ENCODE measurements at regions not wholly inside any gene's neighbourhood (a gene's known extent, or its start where the extent isn't known, plus 50 kb on each side); places are given as distances from the start of the nearest gene placed in this dataset.

- DNase-seq (ENCODE audit: insufficient read length, low spot score) (no peak), FAIRE-seq (no peak)
- no peak for TF ChIP-seq CTCF (IDR thresholded peaks at IDR 0.05; ENCODE audit: insufficient read depth, missing control alignments)
Observed at GRCh38 chr22:48251629-48252028, 1489.2 kb downstream of the TBC1D22A start.

GRCh38 chr22:48250937-48251530 lies 1488.6 kb downstream of the TBC1D22A start:
- FAIRE-seq (no peak), DNase-seq (ENCODE audit: insufficient read length, low spot score) (no peak)
- no peak for TF ChIP-seq CTCF (IDR thresholded peaks at IDR 0.05; ENCODE audit: insufficient read depth, missing control alignments)

GRCh38 chr22:48250286-48250895 lies 1487.9 kb downstream of the TBC1D22A start:
- no peak for TF ChIP-seq CTCF (IDR thresholded peaks at IDR 0.05; ENCODE audit: insufficient read depth, missing control alignments)
- DNase-seq (ENCODE audit: insufficient read length, low spot score) = no peak
- no peak for FAIRE-seq

GRCh38 chr22:48249713-48250268 lies 1487.3 kb downstream of the TBC1D22A start:
- FAIRE-seq (no peak), DNase-seq (ENCODE audit: insufficient read length, low spot score) (no peak)
- no peak for TF ChIP-seq CTCF (IDR thresholded peaks at IDR 0.05; ENCODE audit: insufficient read depth, missing control alignments)

- TF ChIP-seq CTCF (IDR thresholded peaks at IDR 0.05; ENCODE audit: insufficient read depth, missing control alignments) = no peak
- FAIRE-seq = no peak
- no peak for DNase-seq (ENCODE audit: insufficient read length, low spot score)
Observed at GRCh38 chr22:48248901-48249455, 1486.5 kb downstream of the TBC1D22A start.

GRCh38 chr22:48247829-48248228 lies 1485.4 kb downstream of the TBC1D22A start:
- DNase-seq (ENCODE audit: insufficient read length, low spot score) = no peak
- TF ChIP-seq CTCF (IDR thresholded peaks at IDR 0.05; ENCODE audit: insufficient read depth, missing control alignments) = no peak
- no peak for FAIRE-seq

- DNase-seq (ENCODE audit: insufficient read length, low spot score) (no peak), FAIRE-seq (no peak)
- no peak for TF ChIP-seq CTCF (IDR thresholded peaks at IDR 0.05; ENCODE audit: insufficient read depth, missing control alignments)
Observed at GRCh38 chr22:48245196-48245485, 1482.7 kb downstream of the TBC1D22A start.

Data from D721Med (cell line).